B cell (primary cell): ENCODE measurements at regions not wholly inside any gene's neighbourhood (a gene's known extent, or its start where the extent isn't known, plus 50 kb on each side); places are given as distances from the start of the nearest gene placed in this dataset.

Source experiments
- ATAC-seq: fragments of 200-7000 bp; cut with Tn5 transposase; one replicate; pipeline ENCODE4 v1.10.0; 2021; ENCODE audit warnings: low read depth, mild to moderate bottlenecking, moderate number of reproducible peaks, moderate library complexity
- CTCF ChIA-PET: fragments of 350-600 bp; sonication (Branson Sonifier 250); formaldehyde crosslinking; loops from one replicate; lab custom pipeline; 2021; ENCODE audit warnings: antibody characterized with exemption, inconsistent platforms; lab: Charles Lee
- POLR2A ChIA-PET: fragments of 350-600 bp; sonication (Branson Sonifier 250); formaldehyde crosslinking; loops from one replicate; lab custom pipeline; 2021; ENCODE audit warnings: antibody characterized with exemption; lab: Charles Lee
- DNase-seq: peaks from one replicate; pipeline ENCODE4 v3.0.0; 2013
- H2AFZ ChIP-seq: 2 replicates; pipeline ENCODE4 v1.6.1; 2012; ENCODE audit warnings: mild to moderate bottlenecking, low read depth, low read length; ENCODE audit not compliant: insufficient read depth, poor library complexity, severe bottlenecking
- H3K27ac ChIP-seq, 2 donors: 1 replicate in 1 of 2; 2 replicates in 1 of 2; pipeline ENCODE4 v1.5.1; 2012 to 2013; ENCODE audit warnings: low read length in 2 of 2, mild to moderate bottlenecking in 2 of 2, moderate library complexity in 1 of 2
- H3K27me3 ChIP-seq, 4 experiments: fragments of 200-600 bp in 1 of 4; sonication (generic) in 1 of 4; replicated peaks in 1 of 4; 1 replicate in 2 of 4; 2 replicates in 2 of 4; pipeline versions ENCODE4 v1.6.1 to v1.7.0; 2013 to 2016; ENCODE audit warnings: low read length in 3 of 4, mild to moderate bottlenecking in 2 of 4, mixed read lengths in 1 of 4, moderate library complexity in 1 of 4; ENCODE audit not compliant: insufficient read depth in 4 of 4, control insufficient read depth in 3 of 4; ENCODE audit errors: control extremely low read depth in 1 of 4
- H3K36me3 ChIP-seq, 2 experiments: replicated peaks in 1 of 2; 1 replicate in 1 of 2; 2 replicates in 1 of 2; pipeline versions ENCODE4 v1.6.1 to v1.7.1; 2013; ENCODE audit warnings: low read length in 1 of 2; ENCODE audit not compliant: insufficient read depth in 2 of 2, control insufficient read depth in 1 of 2; ENCODE audit errors: control extremely low read depth in 1 of 2, extremely low read depth in 1 of 2
- H3K4me1 ChIP-seq, 2 donors: fragments of 200-600 bp in 1 of 2; sonication (generic) in 1 of 2; 1 replicate in 1 of 2; 2 replicates in 1 of 2; pipeline versions ENCODE4 v1.5.1 to v1.6.1; 2013 to 2017; ENCODE audit warnings: low read length in 2 of 2; ENCODE audit not compliant: control insufficient read depth in 2 of 2, insufficient read depth in 2 of 2
- H3K4me2 ChIP-seq: replicated peaks from 2 replicates; pipeline ENCODE3; 2012; ENCODE audit warnings: mild to moderate bottlenecking, low read depth, low read length; ENCODE audit not compliant: poor library complexity, severe bottlenecking
- H3K4me3 ChIP-seq, 5 experiments: fragments of 200-600 bp in 1 of 5; sonication (generic) in 1 of 5; 1 replicate in 3 of 5; 2 replicates in 2 of 5; pipeline versions ENCODE4 v1.5.1 to v1.7.0; 2011 to 2016; ENCODE audit warnings: low read length in 4 of 5, mild to moderate bottlenecking in 4 of 5, low read depth in 2 of 5, control low read depth in 1 of 5, moderate library complexity in 1 of 5; ENCODE audit not compliant: insufficient read depth in 1 of 5; ENCODE audit errors: control extremely low read depth in 1 of 5, extremely low read depth in 1 of 5
- H3K79me2 ChIP-seq: fragments of 200-600 bp; sonication (generic); one replicate; pipeline ENCODE4 v1.6.0; 2016; ENCODE audit warnings: low read length; ENCODE audit not compliant: control insufficient read depth, insufficient read depth
- H3K9ac ChIP-seq: fragments of 200-600 bp; sonication (generic); 2 replicates; pipeline ENCODE4 v1.6.1; 2017; ENCODE audit warnings: mild to moderate bottlenecking, low read length, moderate library complexity
- H3K9me3 ChIP-seq, 3 donors: one replicate each; pipeline versions ENCODE4 v1.6.1 to v1.7.1; 2013; ENCODE audit warnings: low read length in 2 of 3; ENCODE audit not compliant: control insufficient read depth in 2 of 3, insufficient read depth in 1 of 3; ENCODE audit errors: control extremely low read depth in 1 of 3
- H4K20me1 ChIP-seq: 2 replicates; pipeline ENCODE4 v1.6.0; 2012; ENCODE audit warnings: mild to moderate bottlenecking, low read length; ENCODE audit not compliant: insufficient read depth, control insufficient read depth, poor library complexity, severe bottlenecking
- H3K27ac Mint-ChIP-seq: one replicate; pipeline ENCODE4 v1.8.0; 2021; ENCODE audit warnings: mixed read lengths
- H3K27me3 Mint-ChIP-seq: one replicate; pipeline ENCODE4 v1.8.0; 2021; ENCODE audit warnings: mixed read lengths
- H3K4me1 Mint-ChIP-seq: one replicate; pipeline ENCODE4 v1.8.0; 2021; ENCODE audit warnings: mixed read lengths
- H3K4me3 Mint-ChIP-seq: one replicate; pipeline ENCODE4 v1.8.0; 2021; ENCODE audit warnings: mixed read lengths
- H3K9me3 Mint-ChIP-seq: one replicate; pipeline ENCODE4 v1.8.0; 2022; ENCODE audit warnings: mixed read lengths; ENCODE audit not compliant: insufficient read depth
- CTCF ChIP-seq: fragments of 200-600 bp; IDR thresholded peaks from one replicate; pipeline ENCODE4 v1.8.0; 2022; ENCODE audit warnings: antibody characterized with exemption, mild to moderate bottlenecking
- EZH2 ChIP-seq: IDR thresholded peaks from 2 replicates; pipeline ENCODE4 v1.6.1; 2012; ENCODE audit warnings: borderline replicate concordance, low read depth, mild to moderate bottlenecking, moderate library complexity, low read length; ENCODE audit not compliant: insufficient read depth, poor library complexity, severe bottlenecking
- WGBS: methylation state at CpG from one replicate; pipeline ENCODE4 v1.1.5; 2013; ENCODE audit warnings: missing lambda C conversion rate; ENCODE audit not compliant: insufficient coverage; 5-methylcytosine and 5-hydroxymethylcytosine counted together
- intact Hi-C: fragments of 100-400 bp; cut with micrococcal nuclease; formaldehyde crosslinking; loops from one replicate; pipeline ENCODE4 v1.10.0; 2022

- Histone ChIP-seq H3K4me2 (no peak overlapping the region), H3K4me3 (no peak overlapping the region), H3K79me2 (no peaks in the 10 kb centered on the region), H3K9me3 (peaks cover 0 to 6% (median 0%) of the 10 kb centered on the region in 3 donors), H3K4me1 (no peaks in the 10 kb centered on the region), H3K36me3 (no peaks in the 10 kb centered on the region), H3K27me3 (no peaks in the 10 kb centered on the region), H4K20me1 (no peaks in the 10 kb centered on the region), H3K9ac (no peak overlapping the region), H2AFZ (no peak overlapping the region), H3K27ac (no peak overlapping the region)
- CTCF ChIA-PET = no interaction called here
- H3K9me3 Mint-ChIP-seq = peaks cover 5% of the 10 kb centered on the region
- H3K27ac Mint-ChIP-seq = no peak overlapping the region
- no peak for DNase-seq
- POLR2A ChIA-PET = no interaction called here
- no peaks in the 10 kb centered on the region for H3K27me3 Mint-ChIP-seq
- WGBS = no CpG with 5 or more reads among the region's 2 CpGs
- intact Hi-C loops = no loop called here
- H3K4me1 Mint-ChIP-seq = no peaks in the 10 kb centered on the region
- no peak for TF ChIP-seq CTCF
- TF ChIP-seq EZH2 = no peak
- no peak overlapping the region for H3K4me3 Mint-ChIP-seq
- ATAC-seq = no peak
Observed at GRCh38 chr2:185242462-185242861, 496.1 kb upstream of the FSIP2 start.

GRCh38 chr2:185245216-185245615 is 493.4 kb upstream of the FSIP2 start:
- ChIA-PET CTCF (no interaction called here), POLR2A (no interaction called here)
- Mint-ChIP-seq H3K27ac (no peak overlapping the region), H3K4me3 (no peak overlapping the region), H3K9me3 (peaks cover 4% of the 10 kb centered on the region), H3K27me3 (no peaks in the 10 kb centered on the region), H3K4me1 (no peaks in the 10 kb centered on the region)
- H3K4me3 ChIP-seq = no peak overlapping the region
- H3K27me3 ChIP-seq = no peaks in the 10 kb centered on the region
- no peaks in the 10 kb centered on the region for H3K79me2 ChIP-seq
- no peaks in the 10 kb centered on the region for H3K4me1 ChIP-seq
- no peak for DNase-seq
- ATAC-seq = no peak
- intact Hi-C loops = no loop called here
- no peak overlapping the region for H3K27ac ChIP-seq
- H4K20me1 ChIP-seq = no peaks in the 10 kb centered on the region
- H3K36me3 ChIP-seq = no peaks in the 10 kb centered on the region
- no peak overlapping the region for H3K9ac ChIP-seq
- 100% methylated on average over 3 of the region's 4 CpGs for WGBS
- no peak overlapping the region for H2AFZ ChIP-seq
- peaks cover 0 to 6% (median 0%) of the 10 kb centered on the region in 3 donors for H3K9me3 ChIP-seq
- no peak for TF ChIP-seq EZH2
- no peak for TF ChIP-seq CTCF
- H3K4me2 ChIP-seq = no peak overlapping the region
